ENCODE measurements at regions not wholly inside any gene's neighbourhood (a gene's known extent, or its start where the extent isn't known, plus 50 kb on each side); places are given as distances from the start of the nearest gene placed in this dataset.

DNA sequence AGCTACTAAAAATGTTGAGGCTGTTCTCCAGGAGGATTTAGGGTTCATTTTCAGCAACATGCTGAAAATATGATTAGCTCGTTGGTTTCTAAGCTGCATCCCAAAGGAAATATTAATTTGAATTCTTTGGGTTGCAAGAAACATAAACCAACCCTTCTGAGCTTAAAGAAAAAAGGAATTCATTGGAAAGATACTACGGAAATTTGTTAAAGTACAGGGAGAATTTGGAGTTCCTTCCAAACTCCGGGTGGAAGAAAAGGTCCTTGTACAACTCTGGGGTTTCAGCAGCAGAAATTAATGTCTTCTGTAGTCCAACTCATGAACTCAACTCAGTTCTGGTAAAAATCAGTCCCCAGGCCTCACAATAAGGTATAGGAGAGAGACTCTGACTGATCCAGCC lies 712.9 kb downstream of the UTRN start:
- Mint-ChIP-seq H3K4me1 (ENCODE audit: unreplicated experiment) (peaks cover 3% of the 10 kb centered on the region), H3K36me3 (ENCODE audit: low read depth, unreplicated experiment) (no peaks in the 10 kb centered on the region), H3K27me3 (ENCODE audit: unreplicated experiment) (no peaks in the 10 kb centered on the region), H3K4me3 (ENCODE audit: unreplicated experiment) (no peak overlapping the region), H3K9me3 (ENCODE audit: unreplicated experiment) (no peaks in the 10 kb centered on the region), H3K27ac (ENCODE audit: unreplicated experiment) (no peak overlapping the region)
- no peak for DNase-seq (ENCODE audit: low spot score)
- TF ChIP-seq, protein P1, sequence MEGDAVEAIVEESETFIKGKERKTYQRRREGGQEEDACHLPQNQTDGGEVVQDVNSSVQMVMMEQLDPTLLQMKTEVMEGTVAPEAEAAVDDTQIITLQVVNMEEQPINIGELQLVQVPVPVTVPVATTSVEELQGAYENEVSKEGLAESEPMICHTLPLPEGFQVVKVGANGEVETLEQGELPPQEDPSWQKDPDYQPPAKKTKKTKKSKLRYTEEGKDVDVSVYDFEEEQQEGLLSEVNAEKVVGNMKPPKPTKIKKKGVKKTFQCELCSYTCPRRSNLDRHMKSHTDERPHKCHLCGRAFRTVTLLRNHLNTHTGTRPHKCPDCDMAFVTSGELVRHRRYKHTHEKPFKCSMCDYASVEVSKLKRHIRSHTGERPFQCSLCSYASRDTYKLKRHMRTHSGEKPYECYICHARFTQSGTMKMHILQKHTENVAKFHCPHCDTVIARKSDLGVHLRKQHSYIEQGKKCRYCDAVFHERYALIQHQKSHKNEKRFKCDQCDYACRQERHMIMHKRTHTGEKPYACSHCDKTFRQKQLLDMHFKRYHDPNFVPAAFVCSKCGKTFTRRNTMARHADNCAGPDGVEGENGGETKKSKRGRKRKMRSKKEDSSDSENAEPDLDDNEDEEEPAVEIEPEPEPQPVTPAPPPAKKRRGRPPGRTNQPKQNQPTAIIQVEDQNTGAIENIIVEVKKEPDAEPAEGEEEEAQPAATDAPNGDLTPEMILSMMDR (IDR thresholded peaks at IDR 0.05; ENCODE audit: unreplicated experiment): no peak

DNA sequence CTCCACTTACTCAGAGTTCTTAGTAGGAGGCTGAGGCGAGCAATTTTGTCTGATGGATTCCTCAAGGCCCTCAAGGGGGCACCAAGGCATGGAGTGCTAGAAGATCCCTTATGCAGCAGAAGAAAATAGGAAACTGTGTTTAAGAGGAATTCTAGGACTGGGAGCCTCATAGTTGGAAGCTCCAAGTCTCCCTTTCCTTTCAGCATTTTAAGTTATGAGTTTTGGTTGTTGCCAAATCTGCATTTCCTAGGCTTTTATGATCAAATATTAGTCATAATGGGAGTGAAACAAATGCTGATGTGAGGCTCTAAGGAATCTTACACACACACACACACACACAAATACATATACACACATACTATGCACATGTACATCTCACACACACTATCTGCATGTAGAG lies 714.0 kb downstream of the UTRN start:
- Mint-ChIP-seq H3K9me3 (ENCODE audit: unreplicated experiment) (no peaks in the 10 kb centered on the region), H3K4me1 (ENCODE audit: unreplicated experiment) (no peaks in the 10 kb centered on the region), H3K4me3 (ENCODE audit: unreplicated experiment) (no peak overlapping the region), H3K27me3 (ENCODE audit: unreplicated experiment) (no peaks in the 10 kb centered on the region), H3K27ac (ENCODE audit: unreplicated experiment) (no peak overlapping the region), H3K36me3 (ENCODE audit: low read depth, unreplicated experiment) (no peaks in the 10 kb centered on the region)
- TF ChIP-seq, protein P1 (IDR thresholded peaks at IDR 0.05; ENCODE audit: unreplicated experiment): no peak
- DNase-seq (ENCODE audit: low spot score): no peak

DNA sequence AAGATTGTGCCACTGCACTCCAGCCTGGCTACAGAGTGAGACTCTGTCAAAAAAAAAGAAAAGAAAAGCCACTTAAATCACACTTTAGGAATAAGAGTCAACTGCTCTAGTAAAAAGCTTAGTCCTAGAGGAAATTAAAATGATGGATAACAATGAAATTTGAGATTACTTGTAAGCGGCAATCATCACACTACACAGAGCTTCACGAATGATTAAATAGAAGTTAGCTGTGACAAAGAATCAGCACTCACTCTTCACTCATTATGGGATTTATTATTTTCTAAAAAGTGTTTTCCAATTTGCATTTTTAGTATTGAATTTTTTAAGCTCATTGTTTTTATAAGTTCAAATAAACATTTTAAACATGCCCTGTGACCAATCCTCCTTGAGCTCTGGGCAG lies 718.0 kb downstream of the UTRN start:
- Mint-ChIP-seq H3K4me1 (ENCODE audit: unreplicated experiment) (no peaks in the 10 kb centered on the region), H3K27me3 (ENCODE audit: unreplicated experiment) (no peaks in the 10 kb centered on the region)

DNA sequence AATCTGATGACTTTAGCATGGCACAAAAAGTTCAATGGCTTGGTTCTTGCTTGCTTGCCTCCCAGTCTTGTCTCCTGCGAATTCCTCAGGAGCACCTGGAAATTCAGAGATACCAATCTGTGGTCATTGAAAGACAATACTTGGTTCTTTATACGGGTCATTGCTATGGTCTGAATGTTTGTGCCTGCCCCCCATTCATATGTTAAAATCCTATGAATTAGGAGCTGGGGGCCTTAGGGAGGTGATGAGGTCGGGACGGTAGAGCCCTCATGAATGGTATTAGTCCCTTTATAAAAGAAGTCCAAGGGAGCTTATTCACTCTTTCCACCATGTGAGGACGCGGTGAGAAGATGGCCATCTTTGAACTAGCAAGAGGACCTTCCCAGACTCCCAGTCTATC lies 721.8 kb downstream of the UTRN start:
- TF ChIP-seq, protein P1 (IDR thresholded peaks at IDR 0.05; ENCODE audit: unreplicated experiment): no peak

More for the DNA sequence above, 718.0 kb downstream of the UTRN start:
- H3K4me3 Mint-ChIP-seq (ENCODE audit: unreplicated experiment): no peak overlapping the region
- H3K36me3 Mint-ChIP-seq (ENCODE audit: low read depth, unreplicated experiment): no peaks in the 10 kb centered on the region
- no peaks in the 10 kb centered on the region for H3K9me3 Mint-ChIP-seq (ENCODE audit: unreplicated experiment)
- no peak for DNase-seq (ENCODE audit: low spot score)
- H3K27ac Mint-ChIP-seq (ENCODE audit: unreplicated experiment): no peak overlapping the region
- TF ChIP-seq, protein P1 (IDR thresholded peaks at IDR 0.05; ENCODE audit: unreplicated experiment): no peak

DNA sequence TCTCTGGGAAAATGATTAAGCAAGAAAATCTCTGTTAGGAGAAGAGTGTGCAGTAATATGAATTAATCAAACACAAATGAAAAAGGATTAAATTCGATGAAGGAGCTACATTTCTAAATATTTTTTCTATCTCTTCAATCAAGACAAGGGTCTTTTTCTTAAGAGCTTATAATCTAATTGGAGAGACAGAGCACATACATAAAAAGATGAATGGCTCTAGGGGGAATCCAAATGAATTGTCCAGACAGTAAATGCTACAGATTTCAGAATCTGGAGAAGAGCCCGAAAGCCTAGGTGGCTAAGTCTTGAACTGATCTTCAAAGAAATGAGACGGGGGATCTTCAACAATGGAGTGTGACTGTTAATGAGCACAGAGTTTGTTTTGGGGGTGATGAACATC lies 723.6 kb downstream of the UTRN start:
- no peaks in the 10 kb centered on the region for H3K4me1 Mint-ChIP-seq (ENCODE audit: unreplicated experiment)
- TF ChIP-seq, protein P1 (IDR thresholded peaks at IDR 0.05; ENCODE audit: unreplicated experiment): no peak
- no peak overlapping the region for H3K27ac Mint-ChIP-seq (ENCODE audit: unreplicated experiment)
- H3K36me3 Mint-ChIP-seq (ENCODE audit: low read depth, unreplicated experiment): no peaks in the 10 kb centered on the region
- H3K9me3 Mint-ChIP-seq (ENCODE audit: unreplicated experiment): no peaks in the 10 kb centered on the region
- no peak overlapping the region for H3K4me3 Mint-ChIP-seq (ENCODE audit: unreplicated experiment)
- DNase-seq (ENCODE audit: low spot score): no peak
- H3K27me3 Mint-ChIP-seq (ENCODE audit: unreplicated experiment): no peaks in the 10 kb centered on the region

More for the DNA sequence above, 721.8 kb downstream of the UTRN start:
- Mint-ChIP-seq H3K36me3 (ENCODE audit: low read depth, unreplicated experiment) (no peaks in the 10 kb centered on the region), H3K4me3 (ENCODE audit: unreplicated experiment) (no peak overlapping the region), H3K4me1 (ENCODE audit: unreplicated experiment) (no peaks in the 10 kb centered on the region), H3K27ac (ENCODE audit: unreplicated experiment) (no peak overlapping the region), H3K27me3 (ENCODE audit: unreplicated experiment) (no peaks in the 10 kb centered on the region), H3K9me3 (ENCODE audit: unreplicated experiment) (no peaks in the 10 kb centered on the region)
- no peak for DNase-seq (ENCODE audit: low spot score)

All from endothelial cell (in vitro differentiated cells).